Esophagus squamous epithelium (tissue), 4 donors: ENCODE measurements at regions not wholly inside any gene's neighbourhood (a gene's known extent, or its start where the extent isn't known, plus 50 kb on each side); places are given as distances from the start of the nearest gene placed in this dataset.

ENCODE experiments used
- CTCF ChIP-seq, 6 experiments: fragments of 450-650 bp in 4 of 6; fragments of 200-600 bp in 2 of 6; sonication (generic) in 2 of 6; IDR thresholded peaks; one replicate each; pipeline ENCODE4 v1.5.1; 2016 to 2019; ENCODE audit warnings: antibody characterized with exemption in 6 of 6, mild to moderate bottlenecking in 4 of 6, moderate library complexity in 4 of 6
- POLR2A ChIP-seq, 4 donors: fragments of 450-650 bp; IDR thresholded peaks; one replicate each; pipeline ENCODE4 v1.6.1; 2017; ENCODE audit warnings: antibody characterized with exemption in 4 of 4, mild to moderate bottlenecking in 4 of 4, moderate library complexity in 3 of 4

- TF ChIP-seq POLR2A (IDR thresholded peaks at IDR 0.05) (no peak), CTCF (IDR thresholded peaks at IDR 0.05) (no peak)
Measured at GRCh38 chr9:13988944-13989343, 325.0 kb downstream of the NFIB start.
